Mucosa of stomach (tissue), 1 donor: ENCODE measurements at regions not wholly inside any gene's neighbourhood (a gene's known extent, or its start where the extent isn't known, plus 50 kb on each side); places are given as distances from the start of the nearest gene placed in this dataset.
A peak's percentile ranks its signal among the peaks of the same experiment; 100 is the strongest.

Experiments
- H3K27me3 ChIP-seq: one replicate; pipeline ENCODE4 v1.7.0; 2013; ENCODE audit warnings: mild to moderate bottlenecking, low read length; ENCODE audit not compliant: control insufficient read depth, insufficient read depth
- H3K36me3 ChIP-seq: one replicate; pipeline ENCODE4 v1.7.0; 2013; ENCODE audit warnings: low read length; ENCODE audit not compliant: control insufficient read depth, insufficient read depth
- H3K4me1 ChIP-seq: one replicate; pipeline ENCODE4 v1.7.0; 2013; ENCODE audit warnings: mild to moderate bottlenecking, low read length; ENCODE audit not compliant: control insufficient read depth, insufficient read depth
- H3K4me3 ChIP-seq: one replicate; pipeline ENCODE4 v1.7.0; 2013; ENCODE audit warnings: low read length
- H3K9ac ChIP-seq: one replicate; pipeline ENCODE4 v1.7.0; 2013; ENCODE audit warnings: mild to moderate bottlenecking, low read length, moderate library complexity
- H3K9me3 ChIP-seq: one replicate; pipeline ENCODE4 v1.7.0; 2013; ENCODE audit warnings: mild to moderate bottlenecking, low read length, moderate library complexity; ENCODE audit not compliant: control insufficient read depth
- donor health status: Pancreatic carcinoma.

DNA sequence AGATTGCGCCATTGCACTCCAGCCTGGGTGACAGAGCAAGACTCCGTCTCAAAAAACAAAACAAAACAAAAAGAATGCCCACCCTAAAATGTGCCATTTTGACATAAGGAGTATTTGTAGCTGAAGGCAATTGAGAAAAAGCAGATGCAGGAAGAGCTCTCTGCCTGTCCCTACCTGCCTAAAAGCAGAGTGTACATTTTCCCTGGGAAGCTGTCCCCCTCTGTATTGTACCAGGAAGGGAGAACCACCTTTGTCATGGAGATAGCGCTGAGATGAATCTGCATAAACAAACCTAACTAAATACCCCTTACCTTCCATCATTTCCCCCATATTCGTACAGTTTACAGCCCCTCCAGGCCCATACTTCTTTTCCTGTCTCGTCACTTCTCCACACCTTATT is 94.4 kb upstream of the SLC45A1 start:
- Histone ChIP-seq H3K9ac (no peak overlapping the region), H3K36me3 (no peaks in the 10 kb centered on the region), H3K27me3 (no peaks in the 10 kb centered on the region), H3K4me3 (no peak overlapping the region), H3K4me1 (no peaks in the 10 kb centered on the region), H3K9me3 (no peaks in the 10 kb centered on the region)

DNA sequence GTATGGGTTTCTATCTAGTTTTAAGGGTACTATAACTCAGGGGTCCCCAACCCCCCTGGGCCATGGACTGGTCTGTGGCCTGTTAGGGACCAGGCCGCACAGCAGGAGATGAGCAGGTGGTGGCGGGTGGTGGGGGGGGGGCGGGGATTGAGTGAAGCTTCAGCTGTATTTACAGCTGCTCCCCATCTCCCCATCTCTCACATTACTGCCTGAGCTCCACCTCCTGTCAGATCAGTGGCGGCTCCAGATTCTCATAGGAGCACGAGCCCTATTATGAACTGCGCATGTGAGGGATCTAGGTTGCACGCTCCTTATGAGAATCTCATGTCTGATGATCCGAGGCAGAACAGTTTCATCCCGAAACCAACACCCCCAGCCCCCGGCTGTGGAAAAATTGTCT is 95.1 kb upstream of the SLC45A1 start:
- Histone ChIP-seq H3K9me3 (no peaks in the 10 kb centered on the region), H3K27me3 (no peaks in the 10 kb centered on the region), H3K9ac (no peak overlapping the region), H3K4me3 (no peak overlapping the region), H3K36me3 (no peaks in the 10 kb centered on the region), H3K4me1 (peaks cover 2% of the 10 kb centered on the region)

DNA sequence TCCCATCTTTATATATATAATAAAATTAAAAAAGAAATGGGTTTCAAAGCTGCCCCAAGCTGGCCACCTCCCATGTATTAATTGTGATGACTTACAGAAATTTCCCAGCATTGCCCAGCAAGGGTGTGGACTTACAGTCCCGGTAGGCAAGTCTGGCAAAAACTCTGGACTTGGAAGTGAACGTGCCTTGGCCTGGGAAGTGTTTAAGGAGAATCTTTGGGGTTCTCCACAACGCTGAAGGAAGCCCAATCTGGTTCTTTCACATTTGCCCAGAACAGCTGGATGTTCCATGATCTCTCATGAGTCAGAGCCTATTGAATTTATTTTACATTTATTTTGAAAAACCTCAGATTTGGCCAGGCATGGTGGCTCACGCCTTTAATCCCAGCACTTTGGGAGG is 98.4 kb upstream of the SLC45A1 start:
- Histone ChIP-seq H3K27me3 (no peaks in the 10 kb centered on the region), H3K4me1 (peaks cover 9% of the 10 kb centered on the region), H3K4me3 (no peak overlapping the region), H3K9ac (no peak overlapping the region), H3K36me3 (no peaks in the 10 kb centered on the region), H3K9me3 (no peaks in the 10 kb centered on the region)

DNA sequence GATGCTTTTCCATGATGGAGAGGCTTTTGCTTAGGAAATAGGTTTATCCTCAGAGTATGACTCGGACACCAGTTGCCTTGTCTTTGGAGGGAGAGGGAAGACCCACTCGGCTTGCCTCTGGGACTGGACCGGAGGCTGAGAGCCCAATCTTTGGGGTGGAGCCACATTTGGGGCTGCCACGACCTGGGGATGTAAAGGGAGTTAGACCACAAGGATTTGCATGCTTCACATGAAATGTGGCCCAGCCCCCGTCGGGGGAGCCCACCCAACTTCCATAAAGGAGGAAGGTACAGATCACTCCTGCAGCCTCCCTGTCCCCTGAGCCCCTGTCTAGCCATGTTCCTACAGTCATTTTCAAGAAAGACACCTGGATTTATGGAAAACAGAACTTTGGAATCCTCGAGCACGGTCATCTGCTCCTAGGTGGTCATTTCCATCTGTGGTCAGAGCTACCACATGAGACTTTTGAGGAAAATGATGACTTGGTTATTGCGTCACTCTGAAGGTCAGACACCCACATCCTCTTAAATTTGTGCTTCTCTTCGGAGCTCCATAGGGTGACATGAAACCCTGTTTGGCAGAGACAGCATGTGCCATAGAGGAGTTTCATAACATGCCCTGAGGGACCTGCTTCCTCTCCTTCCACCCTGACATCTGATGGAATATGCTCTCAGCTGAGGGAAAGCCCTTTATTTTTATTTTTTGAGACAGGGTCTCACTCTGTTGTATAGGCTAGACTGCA is 99.4 kb upstream of the SLC45A1 start:
- Histone ChIP-seq H3K4me3 (no peak overlapping the region), H3K9ac (no peak overlapping the region), H3K36me3 (no peaks in the 10 kb centered on the region), H3K27me3 (no peaks in the 10 kb centered on the region), H3K4me1 (peaks cover 9% of the 10 kb centered on the region), H3K9me3 (no peaks in the 10 kb centered on the region)

DNA sequence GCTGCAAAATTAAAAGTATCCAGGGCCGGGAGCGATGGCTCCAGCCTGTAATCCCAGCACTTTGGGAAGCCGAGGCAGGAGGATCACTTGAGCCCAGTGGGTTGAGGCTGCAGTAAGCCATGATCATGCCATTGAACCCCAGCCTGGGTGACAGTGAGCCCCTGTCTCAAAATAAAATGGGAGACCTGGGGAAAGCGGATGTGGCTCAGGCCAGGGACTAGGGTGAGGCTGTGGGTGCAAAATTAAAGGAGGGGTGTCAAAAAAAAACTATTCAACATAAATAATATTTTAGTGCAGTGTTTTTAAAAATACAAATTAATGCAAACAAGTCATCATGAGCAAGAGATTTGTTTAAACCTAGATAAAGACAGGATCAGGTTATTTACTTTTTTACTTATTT is 100.1 kb upstream of the SLC45A1 start:
- no peaks in the 10 kb centered on the region for H3K27me3 ChIP-seq
- H3K9me3 ChIP-seq: no peaks in the 10 kb centered on the region
- H3K36me3 ChIP-seq: no peaks in the 10 kb centered on the region
- H3K4me1 ChIP-seq: peaks cover 9% of the 10 kb centered on the region
- peak overlapping the region; percentile 63 for H3K9ac ChIP-seq
- no peak overlapping the region for H3K4me3 ChIP-seq

DNA sequence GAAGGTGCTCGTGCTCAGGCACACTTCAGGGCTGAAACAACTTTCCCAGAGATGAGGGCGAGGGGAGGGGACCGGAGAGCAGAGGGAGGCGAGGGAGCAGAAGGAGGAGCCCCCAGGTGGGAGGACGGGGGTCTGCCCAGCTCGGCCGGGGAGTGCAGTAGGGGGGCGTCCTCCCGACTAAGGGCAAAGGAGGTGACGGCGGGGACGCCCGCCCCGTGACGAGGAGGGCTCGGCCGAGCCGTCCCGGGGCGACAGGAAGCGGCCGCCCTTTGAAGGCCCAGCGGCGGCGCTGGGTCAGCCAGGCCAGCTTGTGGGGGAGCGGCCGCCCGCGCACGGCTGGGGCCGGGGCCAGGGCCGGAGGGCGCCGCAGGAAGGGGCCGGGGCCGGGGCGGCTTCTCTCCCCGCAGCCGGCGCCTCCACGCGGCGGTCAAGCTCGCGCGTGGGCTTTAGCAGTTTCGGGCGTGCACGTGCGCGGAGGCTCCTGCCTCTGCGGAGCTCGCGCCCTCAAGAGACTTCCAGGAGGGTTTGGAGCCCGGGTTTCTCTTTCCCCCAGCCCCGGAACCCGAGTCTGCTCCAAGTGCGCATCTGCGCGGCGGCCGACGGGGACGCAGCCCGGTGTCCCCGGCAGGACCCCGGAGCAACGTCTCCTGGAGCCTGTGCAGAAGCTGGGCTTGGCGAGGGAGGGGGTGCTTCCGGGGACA is 100.8 kb upstream of the SLC45A1 start:
- H3K4me3 ChIP-seq: peak overlapping the region; percentile 44

DNA sequence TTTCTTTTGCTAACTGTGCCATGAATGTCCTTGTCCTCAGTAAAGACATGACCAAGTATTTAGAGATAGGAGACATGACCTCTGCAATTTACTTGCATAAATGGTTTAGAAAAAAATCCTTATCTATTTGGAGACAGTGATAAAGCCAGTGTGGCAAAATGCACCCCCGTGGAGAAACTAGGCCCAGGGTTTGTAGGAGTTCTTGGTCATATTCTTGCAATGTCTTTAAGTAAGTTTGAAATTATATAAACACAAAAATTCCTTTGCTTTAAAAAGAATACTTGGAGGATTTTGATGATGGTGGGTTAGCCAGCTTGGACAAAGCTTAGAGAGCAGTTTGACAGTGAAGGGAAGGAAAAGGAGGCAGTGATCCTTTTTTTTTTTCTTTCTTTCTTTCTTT is 101.9 kb upstream of the SLC45A1 start:
- H3K4me3 ChIP-seq: no peak overlapping the region
- no peaks in the 10 kb centered on the region for H3K36me3 ChIP-seq
- no peaks in the 10 kb centered on the region for H3K9me3 ChIP-seq
- H3K4me1 ChIP-seq: peaks cover 9% of the 10 kb centered on the region
- no peak overlapping the region for H3K9ac ChIP-seq
- H3K27me3 ChIP-seq: no peaks in the 10 kb centered on the region

More for the DNA sequence above, 100.8 kb upstream of the SLC45A1 start:
- Histone ChIP-seq H3K27me3 (no peaks in the 10 kb centered on the region), H3K9ac (peak overlapping the region; percentile 63), H3K4me1 (peaks cover 9% of the 10 kb centered on the region), H3K9me3 (no peaks in the 10 kb centered on the region), H3K36me3 (no peaks in the 10 kb centered on the region)

DNA sequence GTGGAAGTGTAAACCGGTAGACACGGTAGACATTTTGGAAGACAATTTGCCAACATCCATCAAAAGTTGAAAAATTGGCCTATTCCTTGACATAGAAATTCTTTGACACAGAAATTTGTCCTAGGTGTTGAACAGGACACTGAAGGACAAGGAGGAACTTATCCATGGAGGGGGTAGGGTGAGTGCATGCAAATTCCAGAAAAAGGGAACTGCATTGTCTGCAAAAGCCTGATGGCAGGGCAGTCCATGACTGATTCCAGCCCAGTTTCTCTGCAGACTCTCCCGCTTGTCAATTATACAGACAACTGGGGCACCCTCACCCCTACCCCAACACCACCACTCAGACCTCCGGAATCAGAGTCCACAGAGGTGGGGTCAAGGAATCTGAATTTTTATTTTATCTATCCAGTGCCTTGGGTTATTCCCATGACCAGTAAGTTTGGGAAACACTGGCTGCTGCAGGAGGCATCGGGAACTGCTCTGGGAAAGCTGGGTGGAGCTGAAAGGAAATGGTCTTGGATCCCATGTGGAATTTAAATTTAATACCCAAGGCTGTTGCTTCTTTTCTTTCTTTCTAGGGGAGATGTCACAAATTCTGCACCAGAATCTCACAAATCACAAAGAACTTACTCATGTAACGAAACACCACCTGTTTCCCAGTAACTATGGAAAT is 103.3 kb upstream of the SLC45A1 start:
- Histone ChIP-seq H3K27me3 (no peaks in the 10 kb centered on the region), H3K9ac (no peak overlapping the region), H3K4me3 (no peak overlapping the region), H3K9me3 (no peaks in the 10 kb centered on the region), H3K4me1 (peaks cover 9% of the 10 kb centered on the region), H3K36me3 (no peaks in the 10 kb centered on the region)

DNA sequence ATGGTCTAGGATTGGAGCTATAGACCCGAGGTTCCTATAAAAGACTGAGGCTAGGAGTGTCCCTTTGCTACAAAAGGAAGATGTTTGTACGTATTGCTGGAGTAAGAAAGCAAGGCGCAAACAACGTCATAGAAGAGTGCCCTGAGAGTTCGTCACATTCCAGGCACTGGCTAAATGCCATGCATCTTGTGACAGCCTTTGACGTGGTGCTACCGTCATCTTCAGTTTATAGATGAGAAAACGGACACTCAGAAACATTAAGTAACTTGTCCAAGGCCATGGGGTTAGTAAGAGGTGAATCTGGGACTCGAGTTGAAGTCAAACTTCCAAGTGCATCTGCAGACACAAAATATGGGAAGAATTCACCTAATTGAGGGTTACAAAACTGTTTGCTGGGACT is 104.2 kb upstream of the SLC45A1 start:
- no peaks in the 10 kb centered on the region for H3K9me3 ChIP-seq
- no peak overlapping the region for H3K4me3 ChIP-seq
- H3K36me3 ChIP-seq: no peaks in the 10 kb centered on the region
- H3K9ac ChIP-seq: no peak overlapping the region
- H3K27me3 ChIP-seq: no peaks in the 10 kb centered on the region
- H3K4me1 ChIP-seq: peaks cover 9% of the 10 kb centered on the region

DNA sequence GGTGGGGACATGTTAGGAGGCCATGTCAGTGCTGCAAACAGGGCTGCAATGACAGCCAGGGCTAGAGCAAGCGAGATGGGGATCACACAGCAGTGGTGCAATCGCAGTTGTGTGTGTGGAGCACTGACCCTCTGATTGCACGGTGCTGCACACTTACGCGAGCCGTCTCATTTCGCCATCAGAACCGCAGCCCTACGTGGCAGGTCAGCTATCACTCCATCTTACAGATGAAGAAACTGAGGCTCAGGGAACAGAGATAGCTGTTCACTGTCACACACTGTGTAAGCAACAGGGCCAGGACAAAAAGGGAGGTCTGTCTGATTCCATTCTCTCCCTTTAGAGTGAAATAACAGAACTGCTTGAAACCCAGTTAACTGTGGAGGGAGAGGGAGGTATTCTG is 104.8 kb upstream of the SLC45A1 start:
- no peaks in the 10 kb centered on the region for H3K9me3 ChIP-seq
- H3K4me1 ChIP-seq: peaks cover 9% of the 10 kb centered on the region
- H3K27me3 ChIP-seq: no peaks in the 10 kb centered on the region
- no peaks in the 10 kb centered on the region for H3K36me3 ChIP-seq
- H3K9ac ChIP-seq: no peak overlapping the region
- H3K4me3 ChIP-seq: no peak overlapping the region

DNA sequence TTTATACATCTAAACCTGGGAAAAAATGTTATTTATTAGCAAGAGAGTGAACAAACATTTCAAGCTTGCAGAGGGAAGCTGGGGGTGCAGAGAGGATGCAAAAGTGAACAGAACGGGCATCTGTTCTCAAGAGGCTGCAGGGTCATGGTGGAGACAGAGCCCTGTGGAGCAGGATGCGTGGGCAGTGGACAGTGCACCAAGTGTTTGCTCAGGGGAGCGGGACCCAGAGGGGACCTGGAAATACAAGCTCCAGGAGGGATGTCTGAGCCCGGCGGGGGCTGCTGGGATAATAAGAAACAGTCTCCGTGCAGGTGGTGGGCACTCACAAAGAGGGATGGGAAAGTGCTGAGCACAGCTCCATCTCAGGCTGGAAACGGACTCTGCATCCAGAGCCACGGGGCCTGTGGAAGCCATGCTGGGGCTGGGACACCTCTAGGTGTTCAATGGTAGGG is 105.3 kb upstream of the SLC45A1 start:
- peaks cover 5% of the 10 kb centered on the region for H3K4me1 ChIP-seq
- no peak overlapping the region for H3K9ac ChIP-seq
- no peaks in the 10 kb centered on the region for H3K9me3 ChIP-seq
- H3K36me3 ChIP-seq: no peaks in the 10 kb centered on the region
- H3K27me3 ChIP-seq: no peaks in the 10 kb centered on the region
- no peak overlapping the region for H3K4me3 ChIP-seq

DNA sequence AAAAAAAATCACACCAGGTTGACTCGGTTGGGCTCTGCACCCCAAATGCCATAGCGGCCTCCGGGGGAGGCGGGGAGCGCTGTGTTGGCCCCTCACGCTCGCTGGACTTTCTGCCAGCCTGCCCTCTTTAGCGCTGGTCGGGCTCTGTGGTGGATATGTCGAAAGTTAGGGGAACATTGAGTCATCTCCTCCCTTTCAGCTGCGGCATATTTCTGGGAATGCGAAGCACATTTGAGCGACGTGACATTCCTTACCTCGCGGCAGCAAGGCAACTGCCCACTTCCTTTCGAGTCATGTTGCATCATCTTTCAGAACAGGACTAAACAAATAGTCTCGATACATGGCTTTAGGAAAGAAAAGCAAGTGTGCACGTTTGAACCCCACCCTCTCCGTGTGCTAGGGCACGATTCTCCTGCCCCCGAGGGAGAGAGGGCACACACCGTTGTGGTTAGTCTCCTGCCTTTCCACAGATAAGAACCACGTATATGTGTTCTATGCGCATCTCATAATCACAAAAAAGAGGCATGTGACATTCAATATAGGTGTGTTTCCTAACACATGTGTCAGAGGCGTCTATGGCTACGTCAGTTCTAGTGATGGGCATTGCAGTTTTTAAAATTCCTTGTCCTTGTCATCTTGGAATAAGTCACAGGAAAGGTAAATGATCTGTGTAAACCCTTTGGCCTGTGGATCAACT is 105.9 kb upstream of the SLC45A1 start:
- Histone ChIP-seq H3K4me1 (peaks cover under 1% of the 10 kb centered on the region), H3K27me3 (no peaks in the 10 kb centered on the region), H3K36me3 (no peaks in the 10 kb centered on the region), H3K9ac (no peak overlapping the region), H3K9me3 (no peaks in the 10 kb centered on the region), H3K4me3 (no peak overlapping the region)
